HG03108 (cell line): ENCODE measurements at regions not wholly inside any gene's neighbourhood (a gene's known extent, or its start where the extent isn't known, plus 50 kb on each side); places are given as distances from the start of the nearest gene placed in this dataset.
"Not testable (repeated sequence)": the region's sequence is repeated elsewhere in the genome, so short reads cannot be mapped to it uniquely, and the experiment has no call there.

Experiments
- ATAC-seq: cut with Tn5 transposase; IDR thresholded peaks from one replicate; pipeline ENCODE4 v1.9.1; 2021; ENCODE audit warnings: moderate library complexity; ENCODE audit not compliant: unreplicated experiment

DNA sequence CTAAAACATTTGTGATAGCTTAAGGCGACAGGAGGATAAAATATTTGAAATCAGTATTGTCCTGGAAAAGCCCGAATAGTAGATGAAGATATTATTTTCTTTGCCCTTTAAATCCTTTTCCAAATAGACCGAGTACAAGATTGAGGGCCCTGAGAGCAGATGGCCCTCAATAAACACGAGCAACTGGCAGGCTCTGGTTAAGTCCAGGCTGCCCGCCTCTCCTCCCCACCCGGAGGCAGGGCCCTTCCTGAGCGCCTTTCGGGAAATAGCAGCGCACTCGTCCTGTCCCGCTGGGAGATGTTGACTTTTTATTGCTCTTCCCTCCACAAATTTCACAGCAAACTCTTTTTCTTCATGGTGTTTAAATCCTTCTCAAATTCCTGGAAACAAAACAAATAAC, 50.8 kb upstream of the MAX start:
- no peak for ATAC-seq

GRCh38 chr14:65156568-65157366, 54.5 kb upstream of the MAX start:
- peak; percentile 49 for ATAC-seq

DNA sequence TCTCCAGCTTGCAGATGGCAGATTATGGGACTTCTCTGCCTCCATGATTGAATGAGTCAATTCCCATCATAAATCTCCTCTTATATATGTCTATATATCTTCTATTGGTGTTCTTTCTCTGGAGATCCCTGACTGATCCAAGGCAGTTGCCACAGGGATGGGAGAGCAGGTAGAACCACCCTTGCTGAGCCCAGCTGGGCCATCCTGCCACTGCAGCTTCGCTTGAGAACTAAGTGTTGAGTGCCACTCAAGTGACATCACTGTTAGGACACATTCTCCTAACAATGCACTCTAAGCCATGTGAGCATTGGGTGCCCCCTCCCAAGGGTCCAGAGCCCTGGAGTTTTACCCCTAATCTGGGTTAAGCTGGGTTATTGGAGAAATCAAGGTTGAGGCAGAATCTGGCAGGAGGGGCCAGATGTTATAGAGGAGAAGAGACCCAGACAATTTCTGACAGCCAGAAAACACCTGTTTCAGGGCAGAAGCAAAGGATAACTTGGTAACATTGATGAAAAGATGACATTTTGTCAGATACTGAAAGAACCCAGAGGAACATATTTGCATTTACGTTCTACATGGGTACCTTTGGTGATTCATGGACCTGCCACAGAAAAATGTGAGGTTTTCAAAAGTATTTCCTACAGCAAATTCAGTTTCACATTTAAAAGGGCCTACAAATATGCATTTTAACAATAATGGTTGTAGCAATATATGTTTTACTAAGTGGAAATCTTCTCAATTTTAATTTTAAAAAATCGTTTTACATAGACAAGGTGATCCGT, 57.2 kb upstream of the MAX start:
- peak; percentile 78 for ATAC-seq

- no peak for ATAC-seq
Measured at GRCh38 chr14:65160091-65160490, 57.8 kb upstream of the MAX start.

GRCh38 chr14:65162031-65162430, 59.7 kb upstream of the MAX start:
- no peak for ATAC-seq

GRCh38 chr14:65164068-65164824, 61.9 kb upstream of the MAX start:
- no peak for ATAC-seq

DNA sequence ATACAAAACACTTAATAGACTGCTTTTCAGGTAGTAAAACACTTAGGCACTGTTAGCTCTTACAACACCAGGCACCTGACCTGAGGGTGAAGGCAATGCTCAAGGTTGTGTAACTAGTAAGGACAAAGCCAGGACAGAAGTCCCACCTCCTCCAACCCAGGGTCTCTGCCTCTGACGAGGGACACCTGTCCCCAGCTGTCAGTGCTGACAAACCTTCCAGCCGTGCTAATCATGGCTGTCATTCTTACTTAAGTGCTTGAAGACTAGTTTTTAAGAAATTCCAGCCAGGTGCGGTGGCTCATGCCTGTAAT, 62.5 kb upstream of the MAX start:
- ATAC-seq: no peak

- ATAC-seq: no peak
Measured at GRCh38 chr14:65167072-65167645, 64.8 kb upstream of the MAX start.

DNA sequence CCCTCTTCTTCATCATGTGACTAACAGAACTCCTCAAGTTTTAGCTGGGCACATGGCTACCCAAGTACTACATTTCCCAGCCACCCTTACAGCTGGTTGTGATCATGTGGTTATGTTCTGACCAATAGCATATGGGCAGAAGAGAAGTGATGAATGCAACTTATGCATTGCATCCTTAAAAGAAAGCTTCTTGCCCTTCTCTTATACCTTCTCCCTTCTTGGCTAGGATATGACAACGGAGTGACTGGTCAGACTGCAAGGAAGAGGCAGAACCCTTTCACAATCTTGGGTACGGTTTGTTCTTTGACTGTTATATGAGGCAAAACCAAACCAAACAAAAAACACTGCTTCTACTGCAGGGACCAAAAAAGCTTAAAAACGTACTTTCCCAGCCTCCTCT, 66.5 kb upstream of the MAX start:
- no peak for ATAC-seq

- peak; percentile 76 for ATAC-seq
Measured at GRCh38 chr14:65169351-65169750, 67.0 kb upstream of the MAX start.

- ATAC-seq: no peak
Measured at GRCh38 chr14:65170318-65170717, 68.0 kb upstream of the MAX start.

DNA sequence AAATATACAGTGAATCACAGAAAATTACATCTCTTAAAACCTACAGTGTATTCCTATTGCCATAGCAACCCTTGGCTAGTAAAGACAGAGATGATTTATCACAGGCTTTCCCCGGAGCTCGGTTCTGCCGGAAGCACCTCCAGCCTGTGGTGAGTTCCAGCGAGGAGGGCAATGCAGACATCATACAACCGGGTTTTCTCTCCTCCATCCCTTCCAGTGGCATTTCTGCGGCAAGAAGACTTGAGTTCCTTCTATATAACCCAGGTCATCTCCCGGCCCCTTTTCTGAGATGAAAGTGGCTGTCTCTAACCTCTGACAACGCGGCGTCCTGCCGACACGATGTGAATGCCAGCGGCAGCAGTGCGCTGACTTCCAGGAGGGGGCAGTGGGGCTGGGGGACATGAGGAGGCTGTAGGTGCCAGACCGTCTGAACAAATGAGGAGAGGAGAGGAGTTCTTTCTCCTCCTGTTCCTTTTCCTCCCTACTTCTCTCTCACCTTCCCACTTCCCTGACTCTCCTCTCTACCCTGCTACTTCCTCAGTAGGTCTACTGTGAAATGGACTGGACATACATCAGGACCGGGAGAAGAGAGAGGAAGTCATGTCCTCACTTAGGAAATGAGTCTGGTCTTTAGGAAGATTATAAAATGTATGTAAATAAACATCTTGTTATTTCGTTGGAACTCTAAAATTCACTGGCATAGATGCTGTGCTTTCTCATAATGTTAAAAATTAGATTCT, 68.6 kb upstream of the MAX start:
- ATAC-seq: no peak

GRCh38 chr14:65173973-65174693, 71.8 kb upstream of the MAX start:
- ATAC-seq: no peak

GRCh38 chr14:65174783-65175182, 72.5 kb upstream of the MAX start:
- ATAC-seq: no peak

- no peak for ATAC-seq
Measured at GRCh38 chr14:65177551-65177950, 75.2 kb upstream of the MAX start.

- ATAC-seq: not testable (repeated sequence)
Measured at GRCh38 chr14:65179231-65179630, 76.9 kb upstream of the MAX start.

GRCh38 chr14:65179918-65180724, 77.8 kb upstream of the MAX start:
- peak; percentile 88 for ATAC-seq

GRCh38 chr14:65180725-65181025, 78.4 kb upstream of the MAX start:
- no peak for ATAC-seq

DNA sequence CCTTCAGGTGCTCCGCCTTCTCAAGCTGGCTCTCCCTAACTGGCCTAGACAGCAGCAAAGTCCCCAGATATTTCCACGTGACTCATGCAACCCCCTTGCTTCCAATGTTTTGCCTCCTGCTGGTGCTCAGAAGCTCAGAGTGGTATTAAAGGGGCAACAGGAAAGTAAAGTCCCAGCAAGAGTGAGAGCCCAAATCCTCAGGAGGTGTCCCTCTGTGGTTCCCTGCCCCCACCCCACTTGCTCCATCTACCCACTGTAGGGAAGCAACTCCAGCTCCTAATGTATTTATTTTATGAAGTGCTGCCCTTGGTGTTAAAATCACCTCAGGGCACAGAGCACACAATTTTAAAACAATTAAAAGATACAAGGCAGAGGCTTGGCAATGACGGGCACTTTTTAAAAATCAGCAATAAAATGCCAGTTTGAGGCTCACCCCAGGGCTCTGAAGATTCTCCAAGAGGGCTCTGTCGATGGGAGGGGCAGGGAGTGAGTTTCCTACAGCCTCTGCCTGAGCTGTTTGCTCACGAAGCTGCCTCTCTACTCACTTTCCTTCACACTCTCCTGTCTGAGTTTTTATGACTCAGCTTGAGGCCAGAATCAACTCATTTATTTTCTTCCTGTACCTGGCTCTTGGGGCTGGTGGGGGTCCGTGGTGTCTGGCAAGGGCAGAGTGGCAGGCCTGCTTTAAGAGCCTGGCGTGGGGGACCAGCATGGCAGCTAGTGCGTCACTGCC, 81.9 kb upstream of the MAX start:
- no peak for ATAC-seq
